Stimulated activated CD8-positive, alpha-beta memory T cell treated with anti-CD3 and anti-CD28 coated beads, Interleukin-7, amount 100 ng/mL, for 4 hours (primary cell): ENCODE measurements at regions not wholly inside any gene's neighbourhood (a gene's known extent, or its start where the extent isn't known, plus 50 kb on each side); places are given as distances from the start of the nearest gene placed in this dataset.

Experiments
- DNase-seq, 2 donors: peaks; one replicate each; pipeline ENCODE4 v3.0.0-alpha.2; 2020; ENCODE audit warnings: low read depth in 2 of 2

DNA sequence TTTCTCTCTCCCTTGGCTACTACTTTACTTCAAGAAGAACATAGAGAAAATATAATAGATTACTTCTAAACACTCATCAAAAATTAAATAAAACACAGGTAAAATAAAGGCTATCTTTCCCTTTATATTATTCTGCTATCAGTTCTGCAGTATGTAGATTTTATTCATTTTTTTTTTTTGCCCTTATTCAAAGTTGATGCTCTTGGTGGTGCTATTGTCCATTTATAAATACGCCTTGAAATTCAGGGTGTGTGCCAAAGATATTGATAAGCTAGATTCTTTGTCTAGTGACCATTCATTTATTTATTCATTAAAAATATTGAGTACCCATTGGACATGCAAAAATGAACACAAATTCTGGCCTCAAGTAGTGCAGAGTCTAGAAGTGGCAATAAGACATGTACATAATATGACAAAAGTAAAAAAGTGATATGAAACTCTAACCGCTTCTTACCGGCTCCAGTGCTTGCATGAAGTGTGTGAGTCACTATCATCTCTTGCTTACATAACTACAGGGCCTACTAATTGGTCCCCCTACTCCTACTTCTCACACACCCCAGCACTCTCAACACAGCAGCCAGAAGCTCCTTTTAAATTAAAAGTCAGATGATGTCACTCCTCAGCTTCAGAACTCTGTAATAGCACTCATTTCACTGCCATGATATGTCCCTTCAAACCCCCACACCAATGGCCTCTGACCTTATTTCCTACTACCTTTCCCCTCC lies 208.3 kb upstream of the FANCL start:
- no peak for DNase-seq

GRCh38 chr2:58448845-58449244 lies 207.7 kb upstream of the FANCL start:
- DNase-seq, result no peak

DNA sequence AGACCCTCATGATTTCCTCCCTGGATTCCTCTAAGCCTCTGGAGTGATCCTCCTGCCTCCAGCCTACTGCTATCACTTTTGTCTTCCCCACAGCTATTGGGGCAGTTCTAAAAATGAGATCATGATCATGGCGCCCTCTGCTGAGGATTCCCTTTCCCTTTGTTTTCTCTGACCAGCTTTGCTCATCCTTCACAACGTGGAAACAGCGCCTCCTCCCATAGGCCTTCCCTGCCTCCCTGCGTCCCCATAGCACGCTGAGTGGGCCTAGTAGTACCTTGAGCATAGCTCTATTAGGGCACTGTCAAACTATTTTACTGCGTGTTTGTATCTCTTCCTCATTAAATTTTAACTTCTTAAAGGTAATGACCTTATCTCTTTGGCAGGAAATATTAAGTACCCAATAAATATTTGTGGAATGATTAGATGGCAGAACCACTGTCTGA lies 207.0 kb upstream of the FANCL start:
- no peak for DNase-seq

- no peak for DNase-seq
These were observed 206.5 kb upstream of the FANCL start for GRCh38 chr2:58447586-58447985.

GRCh38 chr2:58441643-58442042 lies 200.5 kb upstream of the FANCL start:
- DNase-seq, result no peak

- DNase-seq, result no peak
These were observed 195.7 kb upstream of the FANCL start for GRCh38 chr2:58436872-58437271.

GRCh38 chr2:58435246-58435645 lies 194.1 kb upstream of the FANCL start:
- DNase-seq, result no peak

- DNase-seq, result no peak
These were observed 193.6 kb upstream of the FANCL start for GRCh38 chr2:58434692-58435091.

DNA sequence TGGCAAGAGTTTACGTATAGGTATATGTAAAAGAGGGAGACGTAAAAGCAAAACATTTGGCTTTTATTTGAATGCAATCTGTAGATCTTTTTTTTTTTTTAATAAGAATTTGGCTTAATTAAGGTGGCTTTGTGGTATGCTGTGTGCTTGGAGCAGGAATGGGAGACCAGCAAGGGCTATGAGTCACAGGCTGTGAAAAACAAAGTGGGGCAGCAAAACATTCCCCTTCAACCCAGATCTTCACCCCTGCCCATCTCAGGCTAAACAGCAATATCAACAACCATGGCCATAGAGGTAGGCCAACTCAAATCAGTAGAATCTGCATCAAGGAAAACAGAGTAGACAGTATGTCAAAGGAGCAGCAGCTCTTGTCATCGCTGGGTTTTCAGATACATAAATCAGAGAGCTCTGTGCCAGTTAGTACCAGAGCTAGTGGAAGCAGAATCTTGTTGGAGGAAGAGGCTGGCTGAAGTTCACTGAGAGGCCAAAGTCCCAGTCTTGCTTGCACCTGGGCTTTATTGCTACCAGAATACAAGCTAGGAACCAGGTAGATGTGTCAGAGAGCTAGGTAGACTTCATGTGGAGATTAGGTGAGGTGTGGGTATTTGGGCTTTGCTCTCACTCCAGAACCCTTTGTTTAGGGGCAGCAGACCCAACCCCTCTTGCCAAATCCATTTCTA lies 191.5 kb upstream of the FANCL start:
- no peak for DNase-seq

GRCh38 chr2:58429014-58429875 lies 188.1 kb upstream of the FANCL start:
- no peak for DNase-seq

GRCh38 chr2:58428096-58429013 lies 187.2 kb upstream of the FANCL start:
- no peak for DNase-seq

DNA sequence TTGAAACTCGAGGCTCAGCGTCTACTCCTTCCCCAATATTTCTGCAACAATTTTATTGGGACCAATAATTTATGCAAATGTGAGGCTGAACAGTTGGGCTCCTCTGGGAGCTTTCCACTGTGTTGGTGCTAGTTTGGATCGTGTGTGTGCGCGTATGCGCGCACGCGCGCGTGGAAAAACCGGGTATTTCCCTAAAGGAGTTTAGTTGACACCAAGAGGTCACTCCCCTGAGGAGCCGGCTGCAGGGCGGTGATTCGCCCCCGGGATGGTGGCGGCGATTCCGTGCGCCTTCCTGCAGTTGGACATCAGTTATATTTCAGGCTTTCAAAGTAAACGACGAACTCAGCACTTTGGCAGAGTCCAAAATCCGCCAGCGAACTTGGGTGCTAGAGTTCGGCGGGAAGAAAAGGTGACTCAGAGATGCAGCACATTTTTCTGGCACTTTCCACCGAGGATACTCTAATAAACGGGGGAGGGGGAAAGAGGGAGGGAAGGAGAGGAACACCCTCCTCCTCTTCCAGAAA lies 186.5 kb upstream of the FANCL start:
- DNase-seq, result no peak

DNA sequence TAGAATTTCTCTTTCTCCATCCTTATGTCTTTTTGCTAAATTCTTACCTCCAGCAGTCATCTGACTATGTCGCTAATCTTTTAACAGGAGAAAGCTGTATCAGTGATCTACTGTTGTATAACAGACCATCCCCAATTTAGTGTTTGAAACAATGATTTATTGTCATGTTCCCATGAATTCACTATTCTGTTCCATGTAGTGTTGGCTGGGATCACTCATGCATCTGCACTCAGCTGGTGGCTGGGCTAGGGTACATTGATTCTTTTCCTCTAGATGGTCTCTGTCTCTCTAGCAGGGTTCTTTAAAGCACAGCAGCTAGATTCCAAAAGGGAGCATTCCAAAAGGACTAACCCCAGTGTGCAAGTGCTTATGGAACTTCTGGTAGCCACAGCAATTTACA lies 184.2 kb upstream of the FANCL start:
- DNase-seq, result no peak

- DNase-seq, result no peak
These were observed 178.9 kb upstream of the FANCL start for GRCh38 chr2:58419983-58420382.

DNA sequence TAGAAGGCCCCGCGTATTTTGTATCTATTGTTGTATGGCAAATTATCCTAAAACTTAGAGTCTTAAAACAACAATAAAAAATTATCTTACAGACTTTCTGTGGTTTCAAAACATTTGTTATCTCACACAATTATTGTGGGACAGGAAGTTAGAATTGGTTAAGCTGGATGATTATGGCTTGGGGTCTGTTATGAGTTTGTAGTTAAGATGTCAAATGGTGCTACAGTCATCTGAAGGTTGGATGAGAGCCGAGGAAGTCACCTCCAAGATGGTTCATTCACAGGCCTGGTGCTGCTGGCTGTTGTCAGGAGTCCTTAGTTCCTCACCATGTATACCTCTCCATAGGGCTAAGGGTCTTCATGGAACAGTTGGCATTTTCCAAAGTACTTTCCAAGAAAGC lies 175.6 kb upstream of the FANCL start:
- no peak for DNase-seq

DNA sequence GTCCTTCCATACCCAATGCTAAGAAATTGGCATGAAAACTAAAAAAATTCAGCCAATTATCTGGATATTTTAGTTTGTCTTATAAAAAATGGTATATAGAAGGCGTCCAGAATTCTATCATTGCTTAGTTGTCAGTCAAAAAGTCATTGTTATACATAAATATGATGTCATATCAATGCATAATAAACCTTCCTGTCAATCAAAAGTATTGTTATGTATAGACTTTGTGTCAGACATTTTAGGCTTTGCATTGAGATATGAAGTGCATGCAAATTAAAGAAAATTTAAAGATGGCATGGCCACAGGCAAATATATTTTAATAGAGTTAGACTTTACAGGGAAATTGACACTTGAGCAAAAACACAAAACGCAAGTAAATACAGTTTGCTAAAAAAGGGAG lies 173.4 kb upstream of the FANCL start:
- DNase-seq, result no peak

- DNase-seq, result no peak
These were observed 169.4 kb upstream of the FANCL start for GRCh38 chr2:58410549-58410948.

DNA sequence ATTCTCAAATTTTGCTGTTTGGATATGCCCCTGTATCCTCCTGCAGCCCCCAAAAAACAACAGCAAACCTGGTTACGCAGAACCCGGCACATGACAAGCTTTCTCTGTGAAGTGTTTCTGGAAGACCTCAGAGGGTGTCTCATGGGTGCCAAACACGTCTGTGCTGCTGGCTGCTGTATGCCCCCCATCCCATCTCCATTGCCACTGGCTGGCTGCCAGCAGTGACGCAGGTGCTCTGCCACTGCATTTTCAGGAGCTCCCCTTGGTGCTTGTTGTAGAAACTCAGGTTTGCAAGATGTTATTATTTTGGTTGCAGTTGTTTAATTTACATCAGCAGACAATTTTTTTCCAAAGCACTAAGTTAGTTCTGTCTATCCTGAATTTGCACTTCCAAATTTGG lies 166.4 kb upstream of the FANCL start:
- DNase-seq, result no peak

- no peak for DNase-seq
These were observed 164.2 kb upstream of the FANCL start for GRCh38 chr2:58405341-58405740.

DNA sequence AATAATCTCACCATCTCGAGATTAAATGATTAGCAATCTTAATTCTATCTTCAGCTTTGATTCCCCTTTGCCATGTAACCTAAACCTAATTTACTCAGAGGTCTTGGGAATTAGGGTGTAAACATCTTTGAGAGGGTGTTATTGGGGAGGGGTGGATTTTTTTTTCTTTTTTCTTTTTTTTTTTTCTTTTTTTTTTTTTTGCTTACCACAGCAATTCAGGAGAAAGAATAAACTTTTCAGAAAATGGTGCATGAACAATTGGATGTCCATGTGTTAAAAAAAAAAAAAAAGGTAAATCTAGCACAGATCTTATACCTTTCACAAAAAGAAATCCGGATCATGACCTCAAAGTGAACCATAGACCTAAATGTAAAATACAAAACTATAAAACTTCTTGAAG lies 160.8 kb upstream of the FANCL start:
- no peak for DNase-seq

DNA sequence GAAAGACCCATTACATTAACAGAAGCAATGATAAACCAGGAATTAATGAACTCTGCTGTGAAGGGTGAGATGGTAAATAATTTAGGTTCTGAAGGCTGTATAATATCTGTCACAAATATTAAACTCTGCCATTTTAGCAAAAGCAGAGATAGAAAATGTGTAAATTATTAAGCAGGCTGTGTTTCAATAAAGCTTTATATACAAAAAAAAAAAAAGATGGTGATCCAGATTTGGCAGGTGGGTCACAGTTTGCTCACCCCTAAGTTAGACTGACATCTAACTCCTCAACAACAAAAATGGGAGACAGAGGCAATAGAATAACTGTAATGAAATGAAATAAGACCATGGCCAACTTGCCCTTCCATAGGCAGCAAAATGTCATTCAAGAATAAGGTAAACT lies 157.3 kb upstream of the FANCL start:
- no peak for DNase-seq
